Fibroblast of skin of left biceps (primary cell): ENCODE measurements at regions not wholly inside any gene's neighbourhood (a gene's known extent, or its start where the extent isn't known, plus 50 kb on each side); places are given as distances from the start of the nearest gene placed in this dataset.

Experiments used
- DNase-seq, 2 experiments: peaks; one replicate each; pipeline ENCODE4 v3.0.0-alpha.2; 2013; ENCODE audit warnings: low read depth in 2 of 2

DNA sequence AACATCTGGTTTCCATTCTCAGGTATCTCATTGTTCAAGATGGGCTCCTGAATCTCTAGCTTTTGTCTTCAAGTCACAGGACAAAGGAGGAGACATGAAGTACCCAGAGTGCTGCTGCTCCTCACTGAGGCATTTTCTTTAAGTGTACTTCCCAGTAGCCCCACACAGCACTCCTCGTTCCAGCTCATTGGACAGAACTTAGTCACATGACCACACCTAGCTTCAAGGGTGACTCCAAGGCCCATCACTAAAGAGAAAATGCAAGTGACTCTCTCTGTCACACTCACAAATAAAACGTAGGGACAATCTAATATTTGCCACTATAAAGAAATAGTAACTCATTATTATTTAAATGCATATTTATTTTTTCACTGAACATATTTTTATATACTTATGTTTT, 58.3 kb upstream of the NEUROD6 start:
- no peak for DNase-seq

DNA sequence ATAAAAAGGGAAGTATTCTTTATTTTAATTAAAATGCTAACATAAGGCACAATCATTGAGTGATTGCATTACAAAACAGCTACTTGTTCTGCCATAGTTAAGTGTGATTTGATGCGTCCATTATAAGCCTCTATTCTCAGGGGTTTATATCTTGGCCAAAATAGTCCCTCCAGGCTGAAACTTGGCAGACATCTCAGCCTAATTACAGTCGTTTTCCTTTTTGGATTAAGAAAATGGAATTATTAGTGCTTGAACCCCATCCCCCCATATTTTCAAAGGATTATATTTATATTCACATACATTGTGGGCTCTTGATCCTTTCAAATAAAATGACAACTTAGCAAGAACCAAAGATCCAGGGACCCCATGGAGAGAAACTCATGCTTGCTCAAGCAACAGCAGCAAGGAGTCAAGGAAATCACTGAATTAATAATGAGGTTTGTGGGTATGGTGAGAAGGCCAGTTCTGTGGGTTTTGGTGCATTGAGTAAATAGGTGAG, 66.7 kb upstream of the NEUROD6 start:
- DNase-seq: no peak

DNA sequence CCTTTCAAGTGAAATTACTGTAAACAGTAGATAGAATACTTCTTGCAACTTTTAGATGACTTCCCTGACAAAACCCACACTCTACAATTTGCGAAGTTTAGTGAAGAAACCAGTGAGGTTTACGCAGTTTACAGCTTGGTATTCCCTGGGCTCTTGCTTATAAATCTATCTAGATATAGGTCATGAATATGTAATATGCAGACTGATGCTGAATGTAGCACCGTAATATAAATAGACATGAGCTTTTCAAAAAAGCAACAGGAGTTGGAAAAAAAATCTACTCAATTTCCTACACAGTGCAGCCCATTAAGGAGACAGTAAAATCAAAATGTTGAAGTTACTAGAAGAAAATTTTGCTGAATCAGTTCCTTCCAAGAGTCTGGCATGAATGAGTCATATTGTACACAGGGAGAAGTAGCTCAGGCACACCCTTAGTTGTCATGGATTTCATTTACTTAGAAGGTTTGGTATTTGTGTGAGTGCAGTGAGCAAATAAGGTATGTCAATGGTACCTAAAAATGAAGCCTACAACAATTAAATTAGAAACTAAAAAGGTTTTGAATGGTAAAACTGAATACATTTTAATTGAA, 67.7 kb upstream of the NEUROD6 start:
- DNase-seq: peak in 1 of 2 experiments; percentile 9

DNA sequence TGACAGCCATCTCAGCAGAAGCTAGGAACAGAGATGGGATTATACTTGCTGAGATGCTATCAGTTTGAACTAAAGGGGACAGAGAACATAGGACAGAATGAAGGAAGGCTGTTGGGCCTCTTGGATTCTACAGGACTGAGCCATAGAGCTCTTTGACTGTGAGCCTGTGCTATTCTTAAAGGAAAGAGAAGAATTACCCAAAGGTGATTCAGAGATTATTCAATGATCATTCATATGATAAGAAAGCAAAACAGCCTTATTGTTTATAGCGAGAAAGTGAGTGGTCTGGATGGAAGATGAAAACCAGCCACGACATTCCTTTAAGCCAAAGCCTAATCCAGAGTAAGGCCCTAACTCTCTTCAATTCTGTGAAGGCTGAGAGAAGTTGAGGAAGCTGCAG, 69.7 kb upstream of the NEUROD6 start:
- no peak for DNase-seq

DNA sequence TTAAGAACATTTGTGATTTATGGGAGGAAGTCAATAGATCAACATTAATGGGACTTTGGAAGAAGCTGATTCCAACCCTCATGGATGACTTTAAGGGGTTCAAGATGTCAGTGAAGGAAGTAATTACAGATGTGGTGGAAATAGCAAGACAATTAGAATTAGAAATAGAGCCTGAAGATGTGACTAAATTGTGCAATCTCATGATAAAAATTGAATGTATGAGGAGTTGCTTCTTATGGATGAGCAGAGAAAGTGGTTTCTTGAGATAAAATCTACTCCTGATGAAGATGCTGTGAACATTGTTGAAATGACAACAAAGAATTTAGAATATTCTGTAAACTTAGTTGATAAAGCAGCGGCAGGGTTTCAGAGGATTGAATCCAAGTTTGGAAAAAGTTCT, 70.9 kb upstream of the NEUROD6 start:
- no peak for DNase-seq

DNA sequence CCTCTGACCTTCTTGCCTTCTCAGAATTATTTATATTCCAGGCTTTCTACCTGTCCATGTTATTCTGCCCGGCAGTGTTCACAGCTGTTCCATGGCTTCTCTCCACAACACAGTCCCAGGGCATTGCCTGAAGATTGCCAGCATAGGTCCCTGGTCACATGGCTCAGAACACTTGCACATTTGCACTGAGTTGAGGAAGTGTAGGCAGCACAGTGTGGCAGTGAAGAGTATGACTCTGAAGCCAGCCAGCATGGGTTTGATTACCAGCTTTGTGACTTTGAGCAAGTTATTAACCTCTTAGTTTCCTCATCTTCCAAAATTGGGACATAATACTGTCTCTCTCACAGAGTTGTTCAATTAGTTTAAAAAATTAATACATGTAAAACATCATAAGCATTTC, 73.2 kb upstream of the NEUROD6 start:
- DNase-seq: no peak

DNA sequence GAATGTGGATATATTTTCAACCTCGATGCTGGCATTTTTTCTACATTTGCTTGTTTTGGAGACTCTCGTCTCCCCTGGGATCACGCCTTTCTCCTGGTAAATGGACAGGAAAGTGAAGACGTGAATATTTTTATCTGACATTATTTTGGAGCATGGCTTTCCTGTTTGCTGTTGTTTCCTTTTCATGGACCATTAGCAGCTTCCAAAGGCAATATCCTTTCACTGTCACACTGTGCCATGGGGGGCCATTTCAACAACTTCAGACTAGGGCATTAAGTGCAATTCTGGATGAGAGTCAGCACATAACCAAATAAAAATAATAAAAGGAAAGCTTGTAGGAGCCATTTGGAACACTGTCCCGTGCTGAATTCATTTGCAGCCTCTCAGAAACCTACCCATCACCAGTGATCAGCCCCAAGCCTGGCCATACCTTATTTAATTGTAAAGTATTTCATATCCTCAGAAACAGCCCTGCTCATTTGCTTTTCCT, 75.9 kb upstream of the NEUROD6 start:
- no peak for DNase-seq

DNA sequence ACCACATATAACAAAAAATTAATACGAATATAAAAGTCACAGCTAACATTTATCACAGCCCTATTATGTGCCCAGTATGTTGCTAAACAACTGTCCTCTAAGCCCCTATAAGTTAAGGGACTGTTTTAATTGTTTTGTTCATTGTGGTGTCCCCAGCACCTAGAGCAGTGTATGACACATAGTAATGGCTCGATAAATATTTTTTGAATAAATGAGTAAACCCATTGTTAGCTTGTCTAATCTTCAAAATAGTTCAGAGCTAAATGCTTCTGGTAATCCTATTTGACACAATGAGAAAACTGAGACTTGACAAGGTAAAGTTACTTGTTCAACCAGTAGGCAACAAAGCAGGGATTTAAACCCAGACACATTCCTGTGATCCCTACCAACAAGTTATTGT, 78.4 kb upstream of the NEUROD6 start:
- no peak for DNase-seq

DNA sequence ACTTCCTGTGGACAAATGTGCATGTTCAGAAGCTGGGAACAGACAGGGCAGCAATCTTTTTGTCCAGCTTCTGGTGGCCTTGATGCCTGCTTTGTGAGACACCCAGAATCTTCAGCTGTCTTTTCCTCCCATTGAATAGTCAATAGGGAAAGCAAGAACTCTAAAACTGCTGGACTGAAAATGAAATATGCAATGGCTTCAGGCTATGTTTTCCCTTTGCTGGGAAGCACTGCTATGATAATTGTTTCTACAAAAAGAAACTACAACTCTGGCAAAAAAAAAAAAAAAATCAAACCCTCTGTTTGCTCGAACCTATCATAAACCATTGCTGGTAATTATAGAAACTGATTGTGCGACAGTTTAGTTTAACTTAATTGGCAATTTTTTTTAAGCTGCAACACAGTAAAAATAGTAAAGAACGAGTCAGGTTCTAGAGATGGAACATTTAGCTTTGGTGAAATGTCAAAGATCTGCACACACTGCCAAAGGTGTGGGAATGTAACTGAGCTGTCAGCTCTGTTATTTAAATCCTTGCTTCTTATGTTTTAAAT, 79.1 kb upstream of the NEUROD6 start:
- DNase-seq: no peak

DNA sequence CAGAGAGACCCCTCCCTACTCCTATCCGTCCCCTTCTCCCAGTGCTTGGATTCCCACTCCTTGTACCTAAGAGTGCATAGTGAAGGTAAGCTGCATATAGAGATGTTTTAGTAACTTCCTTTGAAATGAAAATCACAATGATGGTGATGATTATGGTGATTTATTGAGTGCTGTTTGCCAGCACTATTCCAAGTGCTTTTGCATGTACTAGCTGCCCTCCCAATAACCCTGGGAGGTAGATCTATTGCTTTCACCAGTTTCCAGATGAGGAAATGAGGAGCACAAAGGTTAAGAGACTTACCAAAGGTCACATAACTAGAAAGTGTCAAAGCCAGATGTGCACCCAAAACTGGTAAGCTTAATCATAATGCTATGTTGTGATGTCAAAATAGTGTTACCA, 80.4 kb upstream of the NEUROD6 start:
- DNase-seq: no peak

DNA sequence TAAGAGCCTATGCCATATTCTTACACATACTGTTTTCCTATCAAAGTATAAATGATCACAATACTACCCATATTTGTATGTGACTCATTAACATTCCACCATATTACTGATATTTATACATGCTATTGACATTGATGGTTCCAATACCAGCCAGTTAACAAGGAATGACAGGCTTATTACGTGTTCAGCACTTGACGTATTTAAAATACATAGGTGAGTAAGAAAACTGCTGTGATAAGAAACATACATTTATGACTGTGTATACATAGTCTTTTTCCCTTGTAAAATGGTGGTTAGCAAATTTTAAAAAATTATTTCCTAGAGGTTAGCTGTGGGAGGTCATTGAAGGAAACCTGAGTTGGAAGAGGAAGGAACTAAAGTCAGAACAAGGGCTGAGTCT, 81.1 kb upstream of the NEUROD6 start:
- no peak for DNase-seq

DNA sequence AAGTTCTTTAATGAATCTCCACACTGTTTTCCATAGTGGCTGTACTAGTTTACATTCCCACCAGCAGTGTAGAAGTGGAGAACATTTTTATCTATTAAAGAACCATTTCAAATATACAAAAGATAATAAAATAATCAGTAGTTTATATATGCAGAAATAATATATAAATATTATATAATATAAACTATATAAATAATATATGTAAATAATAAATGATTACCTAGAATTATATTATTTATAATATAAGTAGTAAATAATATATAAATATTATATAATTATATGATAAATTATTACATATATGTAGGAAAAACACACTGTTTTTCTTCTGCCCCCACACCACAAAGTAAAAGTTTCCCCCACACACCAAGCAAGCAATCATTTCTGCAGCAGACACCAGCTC, 83.5 kb upstream of the NEUROD6 start:
- DNase-seq: no peak

DNA sequence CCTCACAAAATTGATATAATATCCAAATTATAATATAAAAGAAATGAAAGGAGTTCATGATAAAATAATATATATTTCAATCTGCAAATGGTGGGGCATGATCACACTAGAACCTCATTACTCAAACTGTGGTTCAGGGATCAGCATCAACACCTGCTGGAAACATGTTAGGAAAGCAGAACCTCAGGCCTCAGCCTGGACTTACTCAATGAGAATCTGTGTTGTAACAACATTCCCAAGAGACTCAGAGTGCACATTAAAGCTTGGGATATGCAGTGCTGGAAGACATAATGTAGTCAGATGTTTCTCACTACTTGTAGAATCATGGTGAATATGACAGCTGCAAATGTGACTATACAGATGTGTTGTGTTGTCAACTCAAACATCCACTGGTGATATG, 81.7 kb upstream of the ITPRID1 start:
- no peak for DNase-seq

DNA sequence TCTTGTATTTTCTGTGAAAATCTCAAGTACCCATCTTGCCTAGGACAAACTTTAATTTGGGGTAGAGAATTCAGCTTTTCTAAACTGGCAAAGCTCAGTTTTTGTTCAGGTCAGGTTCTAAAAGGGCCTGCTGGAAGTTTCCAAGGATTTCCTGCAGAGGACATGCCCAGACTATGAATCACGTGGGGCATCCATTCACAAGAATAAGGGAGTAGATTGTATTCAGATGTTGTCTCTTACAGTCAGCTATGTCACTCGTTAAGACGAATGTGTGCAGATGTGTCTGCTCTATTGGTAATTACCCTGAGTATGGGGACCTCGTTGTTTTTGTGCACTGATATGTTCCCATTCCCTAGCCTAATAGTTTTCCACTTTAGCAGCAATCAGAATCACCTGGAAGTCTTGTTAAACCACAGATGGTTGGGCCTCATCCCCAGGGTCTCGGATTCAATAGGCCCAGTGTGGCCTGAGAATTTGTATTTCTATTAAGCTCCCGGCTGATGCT, 81.0 kb upstream of the ITPRID1 start:
- DNase-seq: no peak

DNA sequence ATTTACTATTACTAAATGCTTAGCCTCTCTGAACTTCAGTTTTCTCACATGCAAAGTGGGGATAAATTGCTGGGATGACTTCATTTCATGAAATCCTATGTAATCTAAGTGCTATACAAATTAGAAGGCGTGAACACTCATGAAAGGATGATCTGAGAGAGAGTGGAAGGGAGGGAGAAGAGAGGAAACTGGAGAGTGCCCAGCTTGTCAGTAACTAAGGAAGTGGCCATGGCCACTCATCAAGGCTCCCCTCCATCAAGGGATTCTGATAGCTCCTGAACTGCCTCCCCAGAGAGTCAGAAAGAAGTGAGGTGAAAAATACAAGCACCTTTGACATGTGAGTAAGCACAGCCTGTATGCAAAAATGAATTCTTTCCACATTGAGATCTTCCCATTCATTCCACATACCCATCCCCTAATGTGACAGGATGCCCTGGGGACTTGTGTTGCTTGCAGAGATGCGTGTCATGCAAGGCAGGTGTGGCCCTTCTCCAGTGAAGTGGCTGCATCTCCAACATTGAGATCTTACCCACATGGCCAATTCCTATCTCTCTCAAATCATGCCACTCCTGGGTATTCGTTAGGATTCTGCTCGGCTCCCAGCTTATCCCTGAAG, 76.5 kb upstream of the ITPRID1 start:
- DNase-seq: no peak

DNA sequence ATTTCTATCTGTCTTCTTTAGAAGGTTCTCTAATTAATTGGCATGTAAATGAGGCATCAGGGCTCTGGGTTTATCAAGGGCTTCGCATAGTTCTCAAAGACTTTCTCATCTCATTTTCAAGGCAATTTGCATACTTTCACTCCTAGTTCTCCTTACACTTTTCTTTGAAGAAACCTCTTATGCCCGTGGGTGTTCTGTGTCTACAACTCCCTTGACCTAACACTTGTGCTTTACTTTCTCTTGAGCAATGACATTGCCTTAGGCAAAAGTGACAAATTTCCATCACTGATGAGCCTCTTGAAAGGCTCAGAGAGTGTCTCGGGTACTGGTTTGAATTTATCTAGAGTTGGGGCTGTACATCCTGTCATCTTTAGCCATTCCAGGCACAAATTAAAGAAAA, 74.7 kb upstream of the ITPRID1 start:
- no peak for DNase-seq

DNA sequence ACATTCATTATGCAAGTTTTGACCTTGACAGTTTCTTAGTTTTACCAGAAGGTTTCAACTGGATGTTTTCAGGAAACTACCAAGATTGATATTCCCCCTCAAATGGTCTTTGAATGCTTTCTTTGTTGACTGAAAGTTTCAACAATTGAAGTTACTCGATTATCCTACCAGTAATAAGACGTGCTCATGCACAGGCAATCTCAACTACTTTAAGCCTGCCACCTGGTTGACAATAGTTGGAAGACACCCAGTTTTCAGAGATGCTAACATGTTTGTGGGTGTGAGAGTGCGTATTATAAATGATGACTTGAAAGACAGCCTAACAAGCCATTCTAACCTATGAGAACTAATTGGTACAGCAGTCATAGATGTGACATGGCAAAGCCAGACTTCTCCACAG, 73.4 kb upstream of the ITPRID1 start:
- DNase-seq: no peak

DNA sequence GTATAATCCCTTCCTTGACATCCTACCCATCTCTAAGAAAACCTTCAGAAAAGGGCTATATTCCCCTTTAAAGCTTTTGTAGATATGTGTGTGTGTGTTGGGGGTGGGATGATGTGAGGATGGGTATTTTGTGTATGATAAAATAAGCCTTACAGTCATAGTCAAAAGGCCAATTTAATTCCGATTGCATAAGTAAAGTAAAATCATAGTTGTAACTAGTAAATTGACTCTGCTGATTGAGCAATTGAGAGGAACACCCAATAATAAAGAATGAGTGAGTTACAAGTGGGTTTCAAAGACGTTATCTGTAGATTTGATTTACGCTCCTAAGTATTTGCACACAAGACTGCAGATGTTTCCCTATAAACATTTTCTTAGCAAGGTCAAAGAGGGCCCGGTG, 71.3 kb upstream of the ITPRID1 start:
- DNase-seq: no peak

DNA sequence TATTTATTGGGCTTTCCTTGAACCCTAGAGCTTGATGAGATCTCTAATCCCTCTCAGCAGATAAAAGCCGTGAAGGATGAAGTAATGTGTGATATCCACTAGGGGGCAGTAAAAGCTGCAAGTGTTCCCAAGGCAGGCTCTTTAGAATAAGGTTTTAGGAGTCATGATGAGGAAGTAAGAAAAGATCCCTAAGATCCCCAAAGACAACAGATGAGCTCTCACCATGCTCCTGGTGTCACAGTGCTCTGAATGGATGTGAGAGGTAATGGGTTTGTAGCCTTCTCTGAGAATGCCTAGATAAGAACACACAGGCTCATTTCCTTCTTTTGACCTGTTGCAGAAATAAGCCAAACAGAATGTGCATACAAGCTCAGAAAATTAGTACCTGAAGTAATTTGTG, 70.4 kb upstream of the ITPRID1 start:
- peak in 1 of 2 experiments; percentile 3 for DNase-seq

DNA sequence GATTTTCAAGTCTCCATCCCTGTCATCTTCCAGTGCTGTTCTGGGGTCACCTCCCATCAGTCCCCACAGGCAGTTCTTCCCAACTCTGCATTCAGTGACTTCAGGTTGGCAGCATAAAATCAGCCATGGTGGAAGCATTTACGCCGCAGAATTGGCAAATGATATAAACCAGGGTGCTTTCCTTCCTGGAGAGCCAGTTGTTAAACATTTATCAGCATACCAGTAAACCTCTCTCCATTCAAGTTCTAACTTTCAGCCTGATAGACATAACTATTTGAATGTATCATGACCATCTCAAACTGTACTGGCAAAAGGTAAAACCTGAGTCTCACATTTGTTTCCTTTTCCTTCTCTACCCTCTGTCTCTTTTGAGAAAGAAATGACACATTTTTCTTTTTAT, 69.7 kb upstream of the ITPRID1 start:
- DNase-seq: no peak

DNA sequence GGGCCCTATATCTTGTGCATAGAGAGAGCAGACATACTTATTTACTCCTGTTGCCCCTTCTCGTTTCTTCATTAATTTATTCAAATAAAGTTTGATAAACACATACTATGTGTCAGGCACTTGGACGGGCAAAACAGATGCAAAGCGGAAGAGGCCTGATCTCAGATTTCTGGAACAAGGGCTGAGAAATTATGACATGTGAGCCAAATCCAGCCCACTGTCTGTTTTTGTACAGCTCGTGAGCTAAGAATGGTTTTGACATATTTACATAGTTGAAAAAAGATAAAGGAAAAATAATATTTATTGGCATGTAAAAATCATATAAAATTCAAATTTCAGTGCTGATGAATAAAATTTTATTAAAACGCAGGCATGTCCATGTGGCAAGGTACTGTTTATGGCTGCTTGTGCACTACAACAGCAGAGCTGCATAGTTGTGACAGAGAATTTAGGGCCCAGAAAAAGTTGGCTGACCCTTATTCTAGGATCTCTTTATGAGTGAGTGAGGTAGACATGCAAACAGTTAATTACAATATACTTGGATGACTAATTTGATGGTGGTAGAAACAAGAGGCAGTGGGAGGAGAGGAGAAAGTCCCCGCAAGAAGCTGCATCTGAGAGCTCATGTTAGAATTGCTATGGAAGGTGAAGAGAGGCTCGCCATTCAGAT, 68.1 kb upstream of the ITPRID1 start:
- DNase-seq: no peak

DNA sequence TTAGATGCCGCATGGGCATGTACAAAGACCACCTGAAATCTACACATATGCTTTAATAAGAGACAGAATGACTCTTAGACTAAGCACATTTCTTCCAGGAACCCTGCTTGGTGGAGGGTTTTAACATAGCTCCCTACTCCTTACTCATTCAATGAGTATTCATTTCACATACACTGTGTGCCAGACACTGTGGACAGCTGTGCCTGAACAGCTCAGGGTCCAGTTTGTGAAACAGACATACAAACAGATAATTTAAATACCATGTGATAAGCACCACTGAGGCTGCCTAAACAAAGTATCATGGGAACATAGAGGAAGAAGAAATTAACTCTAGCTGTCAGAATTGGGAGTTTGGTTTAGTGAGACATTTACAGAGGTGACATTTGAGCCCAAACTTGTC, 65.2 kb upstream of the ITPRID1 start:
- DNase-seq: no peak

DNA sequence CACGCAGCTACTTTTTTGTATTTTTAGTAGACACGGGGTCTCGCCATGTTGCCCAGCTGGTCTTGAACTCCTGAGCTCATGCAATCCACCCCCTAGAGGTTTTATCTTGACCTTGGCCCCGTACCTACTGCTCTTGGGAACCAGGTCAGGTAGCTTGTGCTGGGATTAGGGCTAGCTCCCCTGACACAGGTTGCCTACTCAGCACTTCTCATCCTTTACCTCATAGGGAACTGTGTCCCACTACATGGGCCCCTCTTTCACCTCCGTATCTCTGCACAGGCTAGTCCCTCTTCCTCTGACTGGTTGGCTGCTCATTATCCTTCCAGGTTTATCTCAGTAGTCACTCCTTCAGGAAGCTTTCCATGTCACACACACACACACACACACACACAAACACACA, 58.0 kb upstream of the ITPRID1 start:
- DNase-seq: no peak
